22Rv1 (cell line): ENCODE measurements at regions not wholly inside any gene's neighbourhood (a gene's known extent, or its start where the extent isn't known, plus 50 kb on each side); places are given as distances from the start of the nearest gene placed in this dataset.

Experiments used
- ZFX ChIP-seq: fragments of 450-650 bp; IDR thresholded peaks from 2 replicates; pipeline ENCODE4 v1.6.1; 2017; ENCODE audit warnings: antibody characterized with exemption, borderline replicate concordance
- TF ChIP-seq, protein P1 (sequence below): fragments of 450-650 bp; IDR thresholded peaks from 2 replicates; pipeline ENCODE4 v1.5.1; 2017; ENCODE audit warnings: mild to moderate bottlenecking

- TF ChIP-seq, protein P1, sequence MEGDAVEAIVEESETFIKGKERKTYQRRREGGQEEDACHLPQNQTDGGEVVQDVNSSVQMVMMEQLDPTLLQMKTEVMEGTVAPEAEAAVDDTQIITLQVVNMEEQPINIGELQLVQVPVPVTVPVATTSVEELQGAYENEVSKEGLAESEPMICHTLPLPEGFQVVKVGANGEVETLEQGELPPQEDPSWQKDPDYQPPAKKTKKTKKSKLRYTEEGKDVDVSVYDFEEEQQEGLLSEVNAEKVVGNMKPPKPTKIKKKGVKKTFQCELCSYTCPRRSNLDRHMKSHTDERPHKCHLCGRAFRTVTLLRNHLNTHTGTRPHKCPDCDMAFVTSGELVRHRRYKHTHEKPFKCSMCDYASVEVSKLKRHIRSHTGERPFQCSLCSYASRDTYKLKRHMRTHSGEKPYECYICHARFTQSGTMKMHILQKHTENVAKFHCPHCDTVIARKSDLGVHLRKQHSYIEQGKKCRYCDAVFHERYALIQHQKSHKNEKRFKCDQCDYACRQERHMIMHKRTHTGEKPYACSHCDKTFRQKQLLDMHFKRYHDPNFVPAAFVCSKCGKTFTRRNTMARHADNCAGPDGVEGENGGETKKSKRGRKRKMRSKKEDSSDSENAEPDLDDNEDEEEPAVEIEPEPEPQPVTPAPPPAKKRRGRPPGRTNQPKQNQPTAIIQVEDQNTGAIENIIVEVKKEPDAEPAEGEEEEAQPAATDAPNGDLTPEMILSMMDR, result no peak
- TF ChIP-seq ZFX, result no peak
Observed at GRCh38 chr7:115232041-115232440, 310.1 kb downstream of the MDFIC start.
